AG10803 (cell line): ENCODE measurements at regions not wholly inside any gene's neighbourhood (a gene's known extent, or its start where the extent isn't known, plus 50 kb on each side); places are given as distances from the start of the nearest gene placed in this dataset.

Source experiments
- DNase-seq: peaks from one replicate; pipeline ENCODE4 v3.0.0; 2010; ENCODE audit warnings: low read depth
- H3K4me3 ChIP-seq: 2 replicates; pipeline ENCODE4 v1.5.1; 2011; ENCODE audit warnings: mild to moderate bottlenecking, low read length, control low read depth
- TF ChIP-seq, protein P1 (sequence below): conservative IDR thresholded peaks from 2 replicates; pipeline ENCODE4 v1.5.1; 2011; ENCODE audit warnings: mild to moderate bottlenecking, low read length, control low read depth, inconsistent platforms

DNA sequence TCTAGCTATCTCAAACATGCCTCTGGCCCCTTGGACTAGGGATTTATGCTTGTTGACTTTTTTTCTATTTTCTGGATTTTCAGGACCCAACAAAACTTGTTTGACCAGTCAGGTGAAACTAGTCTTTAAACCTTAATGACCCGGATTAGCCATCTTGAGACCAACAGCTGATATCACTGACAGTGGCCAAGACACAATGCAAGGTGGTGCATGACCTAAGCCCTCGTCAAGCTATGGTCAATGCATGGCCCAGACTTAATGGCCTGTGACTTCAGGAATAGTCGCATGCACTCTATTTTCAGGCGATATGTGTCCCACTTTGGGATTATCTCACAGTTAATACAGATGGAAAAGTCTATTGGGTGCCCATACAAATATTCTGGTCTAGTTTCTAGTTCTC lies 190.4 kb downstream of the ZBTB18 start:
- DNase-seq, result no peak
- TF ChIP-seq, protein P1, sequence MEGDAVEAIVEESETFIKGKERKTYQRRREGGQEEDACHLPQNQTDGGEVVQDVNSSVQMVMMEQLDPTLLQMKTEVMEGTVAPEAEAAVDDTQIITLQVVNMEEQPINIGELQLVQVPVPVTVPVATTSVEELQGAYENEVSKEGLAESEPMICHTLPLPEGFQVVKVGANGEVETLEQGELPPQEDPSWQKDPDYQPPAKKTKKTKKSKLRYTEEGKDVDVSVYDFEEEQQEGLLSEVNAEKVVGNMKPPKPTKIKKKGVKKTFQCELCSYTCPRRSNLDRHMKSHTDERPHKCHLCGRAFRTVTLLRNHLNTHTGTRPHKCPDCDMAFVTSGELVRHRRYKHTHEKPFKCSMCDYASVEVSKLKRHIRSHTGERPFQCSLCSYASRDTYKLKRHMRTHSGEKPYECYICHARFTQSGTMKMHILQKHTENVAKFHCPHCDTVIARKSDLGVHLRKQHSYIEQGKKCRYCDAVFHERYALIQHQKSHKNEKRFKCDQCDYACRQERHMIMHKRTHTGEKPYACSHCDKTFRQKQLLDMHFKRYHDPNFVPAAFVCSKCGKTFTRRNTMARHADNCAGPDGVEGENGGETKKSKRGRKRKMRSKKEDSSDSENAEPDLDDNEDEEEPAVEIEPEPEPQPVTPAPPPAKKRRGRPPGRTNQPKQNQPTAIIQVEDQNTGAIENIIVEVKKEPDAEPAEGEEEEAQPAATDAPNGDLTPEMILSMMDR, result no peak
- no peak overlapping the region for H3K4me3 ChIP-seq

GRCh38 chr1:244242446-244242845 lies 191.4 kb downstream of the ZBTB18 start:
- no peak for DNase-seq
- TF ChIP-seq, protein P1, result no peak
- H3K4me3 ChIP-seq, result no peak overlapping the region

- H3K4me3 ChIP-seq, result no peak overlapping the region
- TF ChIP-seq, protein P1, result no peak
- DNase-seq, result no peak
Observed at GRCh38 chr1:244246334-244246733, 195.3 kb downstream of the ZBTB18 start.

GRCh38 chr1:244248426-244248825 lies 197.3 kb downstream of the ZBTB18 start:
- TF ChIP-seq, protein P1, result no peak
- no peak for DNase-seq
- no peak overlapping the region for H3K4me3 ChIP-seq

GRCh38 chr1:244252211-244252610 lies 199.5 kb downstream of the ADSS2 start:
- TF ChIP-seq, protein P1, result no peak
- no peak overlapping the region for H3K4me3 ChIP-seq
- DNase-seq, result no peak

DNA sequence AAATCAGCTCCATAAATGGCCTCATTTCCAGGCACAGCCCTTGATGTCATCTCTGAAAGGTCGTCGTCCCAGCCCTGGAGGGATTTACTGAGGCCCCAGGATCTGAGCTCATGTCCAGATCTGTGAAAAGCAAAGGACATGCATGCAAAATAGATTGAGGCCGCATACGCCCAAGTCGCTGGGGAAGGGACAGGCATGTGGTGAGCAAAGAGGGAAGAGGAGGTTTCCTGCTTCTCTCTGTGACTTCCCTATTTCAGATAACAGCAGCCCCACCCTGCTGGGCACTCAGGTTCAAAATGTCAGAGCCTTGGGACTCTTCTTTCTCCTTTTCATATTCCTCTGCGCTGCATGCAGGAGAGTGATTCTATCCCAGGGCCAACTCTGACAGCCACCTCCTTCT lies 197.2 kb downstream of the ADSS2 start:
- TF ChIP-seq, protein P1, result no peak
- H3K4me3 ChIP-seq, result no peak overlapping the region
- no peak for DNase-seq

GRCh38 chr1:244255426-244255965 lies 196.2 kb downstream of the ADSS2 start:
- no peak overlapping the region for H3K4me3 ChIP-seq
- no peak for DNase-seq
- TF ChIP-seq, protein P1, result no peak
